ENCODE measurements at regions not wholly inside any gene's neighbourhood (a gene's known extent, or its start where the extent isn't known, plus 50 kb on each side); places are given as distances from the start of the nearest gene placed in this dataset.

DNA sequence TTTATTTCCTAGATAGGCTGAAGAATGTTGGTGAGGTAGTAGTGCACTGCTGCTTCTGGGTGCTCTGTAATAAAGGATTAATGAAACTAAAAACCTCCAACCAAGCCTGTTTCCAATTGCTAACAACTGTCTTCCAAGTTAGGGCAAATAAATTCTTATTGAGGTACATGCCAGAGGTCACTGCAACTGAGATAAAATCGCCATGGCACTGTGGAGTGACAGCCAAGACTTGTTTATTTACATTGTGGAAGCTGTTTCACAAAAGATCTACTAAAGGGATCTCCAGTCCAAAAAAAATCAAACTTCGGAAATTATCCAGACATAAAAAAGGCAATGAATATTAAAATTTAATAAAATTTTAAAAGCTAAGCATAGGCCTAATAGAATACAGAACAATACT, 65.2 kb downstream of the HYCC1 start:
- peaks cover 7% of the 10 kb centered on the region in 2 experiments for H3K36me3 ChIP-seq (ENCODE audit: control insufficient read depth in 2 of 2, extremely low read depth in 1 of 2, insufficient read depth in 2 of 2, low read length in 2 of 2)
- H3K27ac ChIP-seq (ENCODE audit: control insufficient read depth, insufficient read depth, low read length), result no peak overlapping the region
- DNase-seq (ENCODE audit: low read depth, low spot score) (no peak), FAIRE-seq (no peak)
- H3K4me3 ChIP-seq (ENCODE audit: control insufficient read depth in 2 of 3, extremely low read depth in 1 of 3, insufficient read depth in 2 of 3, low read depth in 1 of 3, low read length in 3 of 3), result no peak overlapping the region
- no peaks in the 10 kb centered on the region for H3K4me1 ChIP-seq (ENCODE audit: control insufficient read depth, extremely low read depth, insufficient read depth, low read length)
- H4K20me1 ChIP-seq (ENCODE audit: control insufficient read depth, extremely low read depth, insufficient read depth, low read length), result no peaks in the 10 kb centered on the region
- H3K9me1 ChIP-seq (ENCODE audit: control insufficient read depth, extremely low read depth, insufficient read depth, low read length), result no peaks in the 10 kb centered on the region
- H3K4me2 ChIP-seq (ENCODE audit: control insufficient read depth, extremely low read depth, insufficient read depth, low read depth, low read length), result no peak overlapping the region
- H3K9me3 ChIP-seq (ENCODE audit: control insufficient read depth, low read depth, low read length), result no peaks in the 10 kb centered on the region
- no peak overlapping the region for H3K9ac ChIP-seq (ENCODE audit: control insufficient read depth, extremely low read depth, insufficient read depth, low read length)
- H3K27me3 ChIP-seq (ENCODE audit: control insufficient read depth, extremely low read depth, insufficient read depth, low read length), result no peaks in the 10 kb centered on the region
- dilution Hi-C loops (cut with MboI; ENCODE audit: extremely low pct_ligation_motif_present, low sequenced_read_pairs), result no loop called here
- TF ChIP-seq EZH2 (IDR thresholded peaks at IDR 0.05; ENCODE audit: low read length), result no peak
- TF ChIP-seq, protein P1, sequence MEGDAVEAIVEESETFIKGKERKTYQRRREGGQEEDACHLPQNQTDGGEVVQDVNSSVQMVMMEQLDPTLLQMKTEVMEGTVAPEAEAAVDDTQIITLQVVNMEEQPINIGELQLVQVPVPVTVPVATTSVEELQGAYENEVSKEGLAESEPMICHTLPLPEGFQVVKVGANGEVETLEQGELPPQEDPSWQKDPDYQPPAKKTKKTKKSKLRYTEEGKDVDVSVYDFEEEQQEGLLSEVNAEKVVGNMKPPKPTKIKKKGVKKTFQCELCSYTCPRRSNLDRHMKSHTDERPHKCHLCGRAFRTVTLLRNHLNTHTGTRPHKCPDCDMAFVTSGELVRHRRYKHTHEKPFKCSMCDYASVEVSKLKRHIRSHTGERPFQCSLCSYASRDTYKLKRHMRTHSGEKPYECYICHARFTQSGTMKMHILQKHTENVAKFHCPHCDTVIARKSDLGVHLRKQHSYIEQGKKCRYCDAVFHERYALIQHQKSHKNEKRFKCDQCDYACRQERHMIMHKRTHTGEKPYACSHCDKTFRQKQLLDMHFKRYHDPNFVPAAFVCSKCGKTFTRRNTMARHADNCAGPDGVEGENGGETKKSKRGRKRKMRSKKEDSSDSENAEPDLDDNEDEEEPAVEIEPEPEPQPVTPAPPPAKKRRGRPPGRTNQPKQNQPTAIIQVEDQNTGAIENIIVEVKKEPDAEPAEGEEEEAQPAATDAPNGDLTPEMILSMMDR (optimal IDR thresholded peaks at IDR 0.05 in 1 of 3, IDR thresholded peaks at IDR 0.05 in 1 of 3, conservative IDR thresholded peaks at IDR 0.05 in 1 of 3; ENCODE audit: extremely low read depth in 1 of 3, insufficient read depth in 2 of 3, low read length in 3 of 3), result no peak
- H3K79me2 ChIP-seq (ENCODE audit: control insufficient read depth, insufficient read depth, low read length), result no peaks in the 10 kb centered on the region
- no peak overlapping the region for H2AFZ ChIP-seq (ENCODE audit: control insufficient read depth, low read length)

DNA sequence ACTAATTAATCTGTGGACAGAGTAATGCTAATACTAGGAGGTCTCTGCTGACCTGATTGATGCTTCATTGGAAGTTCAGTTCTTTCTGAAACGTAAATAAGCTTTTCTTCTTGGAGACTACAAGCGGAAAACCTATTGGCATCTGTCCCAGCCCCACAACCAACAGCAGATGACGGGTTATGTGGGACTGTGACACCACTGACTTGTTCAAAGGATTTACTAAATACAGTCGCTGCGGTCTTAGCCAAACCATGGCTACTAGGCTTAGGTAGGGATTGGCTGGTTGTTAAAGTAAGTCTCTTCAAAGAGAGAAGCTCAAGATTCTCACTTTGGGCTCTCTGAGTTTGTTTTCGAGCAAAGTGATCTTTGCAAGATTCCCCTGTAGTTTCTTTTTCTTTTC, 68.3 kb downstream of the HYCC1 start:
- dilution Hi-C loops (cut with MboI; ENCODE audit: extremely low pct_ligation_motif_present, low sequenced_read_pairs), result no loop called here
- no peak overlapping the region for H3K9ac ChIP-seq (ENCODE audit: control insufficient read depth, extremely low read depth, insufficient read depth, low read length)
- FAIRE-seq, result no peak

More for the DNA sequence above, 68.3 kb downstream of the HYCC1 start:
- Histone ChIP-seq H3K9me1 (ENCODE audit: control insufficient read depth, extremely low read depth, insufficient read depth, low read length) (no peaks in the 10 kb centered on the region), H3K9me3 (ENCODE audit: control insufficient read depth, low read depth, low read length) (no peaks in the 10 kb centered on the region), H3K4me2 (ENCODE audit: control insufficient read depth, extremely low read depth, insufficient read depth, low read depth, low read length) (no peak overlapping the region), H4K20me1 (ENCODE audit: control insufficient read depth, extremely low read depth, insufficient read depth, low read length) (no peaks in the 10 kb centered on the region), H3K27ac (ENCODE audit: control insufficient read depth, insufficient read depth, low read length) (no peak overlapping the region), H3K27me3 (ENCODE audit: control insufficient read depth, extremely low read depth, insufficient read depth, low read length) (no peaks in the 10 kb centered on the region), H3K4me1 (ENCODE audit: control insufficient read depth, extremely low read depth, insufficient read depth, low read length) (no peaks in the 10 kb centered on the region), H2AFZ (ENCODE audit: control insufficient read depth, low read length) (no peak overlapping the region), H3K79me2 (ENCODE audit: control insufficient read depth, insufficient read depth, low read length) (no peaks in the 10 kb centered on the region), H3K36me3 (ENCODE audit: control insufficient read depth in 2 of 2, extremely low read depth in 1 of 2, insufficient read depth in 2 of 2, low read length in 2 of 2) (peaks cover 7 to 9% of the 10 kb centered on the region in 2 experiments), H3K4me3 (ENCODE audit: control insufficient read depth in 2 of 3, extremely low read depth in 1 of 3, insufficient read depth in 2 of 3, low read depth in 1 of 3, low read length in 3 of 3) (no peak overlapping the region)
- DNase-seq (ENCODE audit: low read depth, low spot score), result no peak
- TF ChIP-seq EZH2 (IDR thresholded peaks at IDR 0.05; ENCODE audit: low read length), result no peak
- TF ChIP-seq, protein P1 (optimal IDR thresholded peaks at IDR 0.05 in 1 of 3, IDR thresholded peaks at IDR 0.05 in 1 of 3, conservative IDR thresholded peaks at IDR 0.05 in 1 of 3; ENCODE audit: extremely low read depth in 1 of 3, insufficient read depth in 2 of 3, low read length in 3 of 3), result no peak
